ENCODE measurements at regions not wholly inside any gene's neighbourhood (a gene's known extent, or its start where the extent isn't known, plus 50 kb on each side); places are given as distances from the start of the nearest gene placed in this dataset.

DNA sequence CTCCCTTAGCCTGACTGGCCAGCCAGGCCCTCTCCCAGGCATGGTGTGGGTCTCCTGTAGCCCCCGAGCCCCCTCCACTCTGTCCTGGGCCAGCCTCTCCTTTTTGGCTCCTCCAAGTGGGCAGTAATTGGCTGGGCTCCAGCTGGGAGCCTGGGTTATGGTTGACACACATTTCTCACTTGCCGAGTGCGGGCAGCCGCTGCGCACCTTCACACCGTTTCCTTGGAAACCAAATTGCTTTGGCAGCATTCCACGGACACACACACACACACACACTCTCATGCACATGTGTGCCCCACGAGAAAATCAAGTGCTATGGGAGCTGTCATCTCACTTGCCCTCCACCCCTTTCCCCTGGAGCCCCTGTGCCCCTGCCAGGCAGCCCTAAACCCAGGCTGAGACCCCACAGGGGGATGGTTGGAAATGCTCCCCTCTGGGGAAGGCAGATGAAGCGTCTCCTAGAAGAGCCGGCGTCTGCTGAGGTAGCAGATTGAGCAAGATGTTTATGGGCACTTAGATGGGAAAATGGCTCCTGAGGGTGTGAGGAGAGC lies 402.7 kb upstream of the TNRC6C start:
- DNase-seq (ENCODE audit: extremely low read depth in 1 of 4, low spot score in 3 of 4) (no peak), ATAC-seq (no peak), FAIRE-seq (no peak)
- no peak overlapping the region for H3K4me3 ChIP-seq
- no TSS peak for BruUV-seq (replicated peaks)
- in situ Hi-C loops (cut with MboI) (no loop called here), intact Hi-C loops (cut with micrococcal nuclease) (no loop called here)
- no peaks in the 10 kb centered on the region for H4K20me1 ChIP-seq (replicated peaks; ENCODE audit: control insufficient read depth, insufficient read depth, low read length)
- no peaks in the 10 kb centered on the region for H3K4me1 ChIP-seq (replicated peaks in 1 of 2; ENCODE audit: control insufficient read depth in 2 of 2, insufficient read depth in 2 of 2, low read length in 2 of 2)
- peaks cover 23 to 85% of the 10 kb centered on the region in 2 experiments; a peak in 4 of 5 replicates for H3K27me3 ChIP-seq (ENCODE audit: control insufficient read depth in 2 of 2, insufficient read depth in 2 of 2, low read length in 2 of 2)
- no peak overlapping the region for H3K9ac ChIP-seq (ENCODE audit: insufficient read depth in 1 of 2, low read depth in 2 of 2, low read length in 2 of 2)
- no peaks in the 10 kb centered on the region for H3K79me2 ChIP-seq (ENCODE audit: control insufficient read depth, insufficient read depth, low read length)
- no peak overlapping the region for H2AFZ ChIP-seq (ENCODE audit: low read depth, low read length)
- CTCF ChIA-PET (ENCODE audit: low intra/inter-chr PET ratio) = no interaction called here
- no peaks in the 10 kb centered on the region for H3K36me3 ChIP-seq (ENCODE audit: control insufficient read depth, insufficient read depth, low read length)
- no peak overlapping the region for H3K4me2 ChIP-seq (ENCODE audit: insufficient read depth, low read length)
- H3K27ac ChIP-seq (ENCODE audit: extremely low read depth, low read depth, low read length) = no peak overlapping the region
- POLR2A ChIA-PET = interaction anchor here (0.6 kb wide), 1 partner anchor 229 kb away, joined by 3 read pairs; no protein-coding TSS in a partner anchor
- under 1% methylated on average over 11 of the region's 11 CpGs for WGBS (ENCODE audit: insufficient coverage, low coverage, missing lambda C conversion rate)
- no peaks in the 10 kb centered on the region for H3K9me3 ChIP-seq (replicated peaks; ENCODE audit: control insufficient read depth, insufficient read depth, low read depth, low read length)
- no peaks in the 10 kb centered on the region for H3K9me1 ChIP-seq (ENCODE audit: control insufficient read depth, insufficient read depth, low read length)
- peak; percentile 30; the same call in 1 of the 2 replicates for TF ChIP-seq NFIC (IDR thresholded peaks at IDR 0.05)
- peak; percentile 30; the same call in 1 of the 2 replicates for TF ChIP-seq RFX1 (IDR thresholded peaks at IDR 0.05)
- TF ChIP-seq NFRKB (IDR thresholded peaks at IDR 0.05; ENCODE audit: low read depth) = no peak

DNA sequence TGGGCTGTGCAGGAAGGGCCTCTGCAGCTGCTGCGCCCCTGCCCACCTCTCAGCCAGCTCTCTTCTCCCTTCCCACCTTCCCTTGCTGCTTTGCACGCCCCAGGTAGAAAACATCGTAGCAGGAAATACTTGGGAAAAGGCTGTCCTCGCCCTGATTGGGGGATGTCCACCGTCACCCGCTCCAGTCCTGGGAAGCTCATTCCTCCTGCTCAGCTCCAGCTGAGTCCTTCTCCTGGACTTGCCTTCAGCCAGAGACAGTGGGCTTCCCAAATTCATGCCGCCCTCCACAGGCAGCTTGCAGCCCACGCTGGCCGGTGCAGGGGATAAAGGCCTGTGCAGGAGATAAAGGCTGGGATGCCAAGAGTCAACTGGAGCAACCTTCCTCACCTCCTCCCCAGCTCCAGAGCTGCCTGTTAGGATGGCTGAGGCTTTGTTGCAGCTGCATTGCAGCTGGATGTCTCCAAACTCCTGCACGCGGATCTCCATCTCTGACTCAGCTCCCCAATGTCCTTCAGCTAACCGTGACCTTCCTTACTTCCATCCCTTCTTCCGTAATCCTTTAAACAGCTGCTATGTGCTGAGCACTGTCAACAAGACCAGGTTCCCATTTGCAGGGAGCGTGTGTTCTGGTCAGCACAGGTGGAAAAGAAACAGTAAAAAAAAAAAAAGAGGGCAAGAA lies 402.0 kb upstream of the TNRC6C start:
- ATAC-seq = no peak
- no peak for TF ChIP-seq ZKSCAN3 (CRISPR knock-in tag; IDR thresholded peaks at IDR 0.05)
- no peak for TF ChIP-seq JUN (IDR thresholded peaks at IDR 0.05; ENCODE audit: borderline replicate concordance, low read depth, low read length)
- no peak for TF ChIP-seq JUN (CRISPR knock-in tag; IDR thresholded peaks at IDR 0.05; ENCODE audit: borderline replicate concordance)
- TF ChIP-seq, protein P1, sequence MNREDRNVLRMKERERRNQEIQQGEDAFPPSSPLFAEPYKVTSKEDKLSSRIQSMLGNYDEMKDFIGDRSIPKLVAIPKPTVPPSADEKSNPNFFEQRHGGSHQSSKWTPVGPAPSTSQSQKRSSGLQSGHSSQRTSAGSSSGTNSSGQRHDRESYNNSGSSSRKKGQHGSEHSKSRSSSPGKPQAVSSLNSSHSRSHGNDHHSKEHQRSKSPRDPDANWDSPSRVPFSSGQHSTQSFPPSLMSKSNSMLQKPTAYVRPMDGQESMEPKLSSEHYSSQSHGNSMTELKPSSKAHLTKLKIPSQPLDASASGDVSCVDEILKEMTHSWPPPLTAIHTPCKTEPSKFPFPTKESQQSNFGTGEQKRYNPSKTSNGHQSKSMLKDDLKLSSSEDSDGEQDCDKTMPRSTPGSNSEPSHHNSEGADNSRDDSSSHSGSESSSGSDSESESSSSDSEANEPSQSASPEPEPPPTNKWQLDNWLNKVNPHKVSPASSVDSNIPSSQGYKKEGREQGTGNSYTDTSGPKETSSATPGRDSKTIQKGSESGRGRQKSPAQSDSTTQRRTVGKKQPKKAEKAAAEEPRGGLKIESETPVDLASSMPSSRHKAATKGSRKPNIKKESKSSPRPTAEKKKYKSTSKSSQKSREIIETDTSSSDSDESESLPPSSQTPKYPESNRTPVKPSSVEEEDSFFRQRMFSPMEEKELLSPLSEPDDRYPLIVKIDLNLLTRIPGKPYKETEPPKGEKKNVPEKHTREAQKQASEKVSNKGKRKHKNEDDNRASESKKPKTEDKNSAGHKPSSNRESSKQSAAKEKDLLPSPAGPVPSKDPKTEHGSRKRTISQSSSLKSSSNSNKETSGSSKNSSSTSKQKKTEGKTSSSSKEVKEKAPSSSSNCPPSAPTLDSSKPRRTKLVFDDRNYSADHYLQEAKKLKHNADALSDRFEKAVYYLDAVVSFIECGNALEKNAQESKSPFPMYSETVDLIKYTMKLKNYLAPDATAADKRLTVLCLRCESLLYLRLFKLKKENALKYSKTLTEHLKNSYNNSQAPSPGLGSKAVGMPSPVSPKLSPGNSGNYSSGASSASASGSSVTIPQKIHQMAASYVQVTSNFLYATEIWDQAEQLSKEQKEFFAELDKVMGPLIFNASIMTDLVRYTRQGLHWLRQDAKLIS (CRISPR knock-in tag; IDR thresholded peaks at IDR 0.05) = no peak
- no peak for TF ChIP-seq TRIM24 (IDR thresholded peaks at IDR 0.05)
- Histone ChIP-seq H3K4me1 (replicated peaks in 1 of 2; ENCODE audit: control insufficient read depth in 2 of 2, insufficient read depth in 2 of 2, low read length in 2 of 2) (no peaks in the 10 kb centered on the region), H3K9me1 (ENCODE audit: control insufficient read depth, insufficient read depth, low read length) (no peaks in the 10 kb centered on the region), H4K20me1 (replicated peaks; ENCODE audit: control insufficient read depth, insufficient read depth, low read length) (no peaks in the 10 kb centered on the region), H3K9ac (ENCODE audit: insufficient read depth in 1 of 2, low read depth in 2 of 2, low read length in 2 of 2) (no peak overlapping the region), H3K9me3 (replicated peaks; ENCODE audit: control insufficient read depth, insufficient read depth, low read depth, low read length) (no peaks in the 10 kb centered on the region), H3K79me2 (ENCODE audit: control insufficient read depth, insufficient read depth, low read length) (no peaks in the 10 kb centered on the region), H3K4me2 (ENCODE audit: insufficient read depth, low read length) (no peak overlapping the region), H3K36me3 (ENCODE audit: control insufficient read depth, insufficient read depth, low read length) (no peaks in the 10 kb centered on the region), H3K27ac (ENCODE audit: extremely low read depth, low read depth, low read length) (no peak overlapping the region), H2AFZ (ENCODE audit: low read depth, low read length) (no peak overlapping the region), H3K4me3 (no peak overlapping the region), H3K27me3 (ENCODE audit: control insufficient read depth in 2 of 2, insufficient read depth in 2 of 2, low read length in 2 of 2) (peaks cover 23 to 86% of the 10 kb centered on the region in 2 experiments; a peak in 4 of 5 replicates)
- POLR2A ChIA-PET = interaction anchor here (0.6 to 0.7 kb wide), 2 partner anchors 16 to 1557 kb away, joined by 3 read pairs; no protein-coding TSS in a partner anchor
- no TSS peak for BruUV-seq (replicated peaks)
- intact Hi-C loops (cut with micrococcal nuclease) (no loop called here), in situ Hi-C loops (cut with MboI) (no loop called here)
- CTCF ChIA-PET (ENCODE audit: low intra/inter-chr PET ratio) = no interaction called here
- FAIRE-seq = no peak
- DNase-seq (ENCODE audit: extremely low read depth in 1 of 4, low spot score in 3 of 4) = no peak
- under 1% methylated on average over 14 of the region's 14 CpGs for WGBS (ENCODE audit: insufficient coverage, low coverage, missing lambda C conversion rate)
